COLO668 (cell line): ENCODE measurements at regions not wholly inside any gene's neighbourhood (a gene's known extent, or its start where the extent isn't known, plus 50 kb on each side); places are given as distances from the start of the nearest gene placed in this dataset.
"Not testable (repeated sequence)": the region's sequence is repeated elsewhere in the genome, so short reads cannot be mapped to it uniquely, and the experiment has no call there.

Experiments
- DNase-seq: peaks from one replicate; lab custom pipeline; 2025; ENCODE audit not compliant: unreplicated experiment; lab: John Stamatoyannopoulos, UW

DNA sequence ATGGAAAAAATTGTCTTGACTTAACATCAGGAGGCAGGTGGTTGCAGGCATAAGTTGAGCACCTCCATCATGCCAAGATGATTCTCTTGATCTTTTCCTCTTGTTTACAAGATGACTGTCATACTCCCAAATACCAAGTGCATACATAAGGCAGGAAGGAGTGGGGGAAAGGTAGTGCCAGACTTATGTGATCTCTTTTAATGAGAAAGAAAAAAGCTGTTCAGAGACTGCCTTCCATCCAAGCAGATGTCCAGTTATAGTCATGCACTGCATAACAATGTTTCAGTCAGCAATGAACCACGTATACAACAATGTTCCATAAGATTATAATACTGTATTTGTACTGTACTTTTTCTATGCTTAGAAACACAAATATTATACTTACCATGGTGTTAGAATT is 135.7 kb downstream of the EHF start:
- no peak for DNase-seq

DNA sequence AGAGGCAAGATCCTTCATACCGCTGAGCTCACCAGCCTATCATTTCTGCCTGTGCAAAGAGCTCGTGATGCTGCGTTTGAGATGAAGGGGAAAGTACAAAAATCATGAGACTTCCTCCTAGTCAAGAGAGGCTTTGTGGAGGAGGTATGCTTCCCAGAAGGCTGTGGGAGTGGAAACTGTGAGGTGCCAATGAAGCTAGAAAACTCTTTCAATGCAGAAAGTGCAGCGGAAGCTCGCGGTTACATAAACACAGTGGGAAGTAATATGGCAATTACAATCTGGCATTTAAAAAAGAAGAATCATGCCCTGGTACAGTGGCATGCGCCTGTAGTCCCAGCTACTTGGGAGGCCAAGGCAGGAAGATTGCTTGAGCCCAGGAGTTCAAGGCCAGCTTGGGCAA is 134.8 kb downstream of the EHF start:
- DNase-seq, result no peak

DNA sequence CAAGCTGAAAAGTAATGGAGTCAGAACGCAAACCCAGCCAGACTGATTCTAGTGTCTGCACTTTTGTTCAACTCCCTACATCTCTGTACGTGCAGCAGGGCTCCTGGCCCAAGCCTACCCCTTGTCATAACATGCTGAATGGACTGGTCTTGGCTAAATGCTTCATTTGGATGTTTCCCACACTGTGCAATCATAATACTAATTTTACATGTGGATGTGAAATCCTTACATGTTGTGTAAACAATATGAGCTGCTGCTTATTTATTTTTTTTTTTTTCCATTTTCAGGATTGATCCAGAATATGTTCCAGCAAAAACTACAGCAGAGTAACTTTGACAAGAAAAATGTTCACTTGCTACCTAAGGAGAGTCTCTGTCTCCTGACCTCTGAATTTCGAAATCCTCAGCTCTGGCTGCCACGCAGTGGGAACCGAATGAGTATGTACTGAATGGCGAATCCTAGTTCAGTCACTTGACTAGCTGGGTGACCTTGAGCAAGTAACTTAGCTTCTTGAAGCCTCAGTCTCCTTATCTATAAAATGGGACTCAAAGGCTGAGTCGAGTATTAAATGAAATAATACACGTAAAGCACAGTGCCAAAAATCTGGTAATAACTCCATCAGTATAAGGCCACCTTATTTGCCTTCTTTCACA is 133.4 kb downstream of the EHF start:
- no peak for DNase-seq

DNA sequence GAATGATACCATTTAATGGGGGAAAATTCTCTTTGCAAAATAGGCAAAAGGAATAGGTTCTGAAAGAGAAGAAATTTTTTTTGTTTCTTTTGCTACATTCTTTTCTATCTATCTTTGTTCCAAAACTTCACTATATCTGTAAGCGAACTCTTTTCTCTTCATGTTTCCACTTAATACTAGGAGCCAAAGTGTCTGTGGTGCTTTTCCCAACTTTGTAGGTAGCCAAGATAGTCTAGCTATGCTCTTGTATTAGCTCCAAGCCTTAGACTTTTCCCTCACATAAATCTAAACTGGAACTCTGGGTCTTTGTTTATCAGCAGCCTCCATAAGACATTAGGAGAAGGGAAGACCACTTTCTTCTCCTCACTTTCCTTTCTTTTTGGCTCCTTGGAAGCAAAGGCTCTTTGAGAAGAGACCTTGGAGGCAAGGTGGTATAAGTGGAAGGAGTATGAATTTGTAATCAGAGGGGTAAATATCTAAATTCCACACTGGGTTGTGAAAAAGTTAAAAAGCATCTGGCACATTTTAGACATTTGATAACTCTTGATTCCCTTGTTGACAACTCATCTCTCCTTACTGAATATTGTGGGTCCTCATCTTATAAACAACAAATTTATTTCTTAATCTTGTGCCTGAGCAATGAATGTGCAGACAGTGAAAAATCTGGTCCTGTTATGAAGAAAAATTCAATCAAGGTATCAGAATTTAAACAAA is 130.0 kb downstream of the EHF start:
- DNase-seq, result no peak

DNA sequence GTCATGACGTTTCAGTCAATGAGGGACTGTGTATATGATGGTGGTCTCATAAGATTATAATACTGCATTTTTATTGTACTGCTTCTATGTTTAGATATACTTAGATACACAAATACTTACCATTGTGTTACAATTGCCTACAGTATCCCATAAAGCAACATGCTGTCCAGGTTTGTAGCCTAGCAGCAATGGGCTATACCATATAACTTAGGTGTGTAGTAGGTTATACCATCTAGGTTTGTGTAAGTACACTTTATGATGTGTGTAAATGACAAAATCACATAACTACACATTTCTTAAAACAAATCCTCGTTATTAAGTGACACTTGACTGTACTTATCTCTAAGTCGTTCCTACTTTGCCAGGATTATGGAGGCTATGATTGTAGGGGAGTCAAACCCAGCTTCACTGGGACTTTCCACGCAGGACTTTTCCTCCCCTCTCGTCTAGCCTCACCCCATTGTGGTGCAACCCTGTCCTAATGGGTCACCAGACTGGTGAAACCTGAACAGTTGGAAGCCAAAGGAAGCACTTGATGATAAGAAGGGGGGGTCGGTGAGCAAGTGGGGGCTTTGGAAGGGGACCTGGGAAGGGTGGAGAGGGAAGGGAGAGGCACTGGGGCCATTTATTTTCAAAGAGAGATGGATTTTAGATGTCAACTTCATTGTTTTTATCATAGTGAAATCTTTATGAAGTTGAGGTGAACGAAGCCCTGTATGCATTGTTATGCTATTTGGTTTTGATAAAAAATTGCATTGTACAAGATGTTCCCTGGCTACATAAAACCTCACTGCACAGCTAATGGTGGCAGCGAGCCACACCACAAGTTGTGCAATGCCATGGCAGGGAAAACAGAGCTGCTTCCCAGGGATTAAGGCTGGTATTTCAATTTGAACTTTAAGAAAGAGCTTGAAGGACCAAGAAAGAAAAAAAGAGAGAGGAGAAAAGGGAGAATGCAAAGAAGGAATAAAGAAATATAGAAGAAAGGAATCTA is 129.1 kb downstream of the EHF start:
- DNase-seq, result no peak

DNA sequence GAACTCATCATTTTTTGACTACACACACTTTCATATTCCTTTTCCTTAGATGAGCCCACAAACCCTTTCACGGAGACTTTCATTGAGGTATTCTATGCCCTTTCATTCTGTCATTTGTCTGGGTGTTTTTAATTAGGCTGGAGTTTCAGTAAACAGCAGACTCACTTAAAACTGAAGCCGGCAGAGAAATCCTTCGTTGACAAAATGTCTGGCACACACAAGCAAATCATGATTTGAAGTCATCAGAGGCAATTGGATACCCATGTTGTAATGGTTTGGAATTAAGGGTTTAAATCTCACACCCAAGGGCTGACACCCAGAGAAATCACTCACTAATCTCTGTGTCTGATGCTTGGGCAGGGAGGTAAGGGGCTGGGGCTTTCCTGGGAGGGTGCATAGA is 127.1 kb downstream of the EHF start:
- no peak for DNase-seq

DNA sequence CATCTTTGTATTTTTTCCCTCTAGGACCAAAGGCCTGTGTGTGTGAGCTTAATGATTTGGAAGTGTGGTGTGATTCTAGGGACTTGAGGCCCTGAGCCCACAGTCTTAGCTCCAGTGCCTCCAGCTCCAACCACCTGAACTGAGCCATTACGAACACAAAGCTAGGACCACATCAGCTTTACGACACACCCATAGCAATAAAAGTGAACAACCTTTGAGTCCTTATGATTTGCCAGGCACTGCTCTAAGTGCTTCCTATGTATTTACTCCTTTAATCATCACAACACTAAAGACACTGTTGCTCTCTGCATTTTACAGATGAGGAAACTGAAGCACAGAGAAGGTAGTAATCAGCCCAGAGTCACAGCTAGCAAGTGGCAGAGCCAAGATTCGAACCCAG is 126.4 kb downstream of the EHF start:
- DNase-seq, result no peak

DNA sequence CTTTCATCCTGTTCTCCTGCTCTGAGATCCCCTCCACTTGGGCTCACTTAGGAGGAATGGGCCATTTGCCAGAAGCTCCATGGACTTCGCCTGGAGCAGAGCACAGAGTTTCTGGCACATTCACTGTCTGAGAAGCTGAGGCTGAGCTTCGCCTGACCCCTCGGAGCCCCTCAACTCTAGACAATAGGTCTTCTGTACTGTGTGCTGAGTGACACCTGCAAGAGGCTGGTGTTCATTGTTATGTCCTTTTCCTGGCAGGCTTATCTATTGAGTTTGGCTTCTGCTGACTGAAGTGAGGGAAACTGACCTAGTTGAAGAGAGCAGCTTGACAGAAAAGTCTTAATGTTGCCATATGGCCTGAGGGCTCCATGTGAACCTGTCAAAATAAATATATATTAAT is 124.3 kb downstream of the EHF start:
- no peak for DNase-seq

DNA sequence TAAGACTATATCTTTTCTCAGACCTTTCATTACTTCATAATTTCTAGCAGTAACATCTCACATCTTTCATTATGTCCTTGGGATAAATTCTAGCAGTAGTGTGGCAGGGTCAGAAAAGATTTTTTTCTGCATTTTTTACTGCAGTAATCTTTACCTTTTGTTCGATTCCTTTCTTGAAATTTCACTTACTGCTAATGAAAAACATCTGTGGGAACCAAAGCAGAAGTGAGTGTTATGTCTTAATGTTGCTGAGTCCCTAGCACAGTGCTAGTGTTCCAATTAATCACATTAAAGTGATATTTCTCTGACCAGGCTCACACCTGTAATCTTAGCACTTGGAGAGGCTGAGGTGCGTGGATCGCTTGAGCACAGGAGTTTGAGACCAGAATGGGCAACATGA is 123.6 kb downstream of the EHF start:
- no peak for DNase-seq

DNA sequence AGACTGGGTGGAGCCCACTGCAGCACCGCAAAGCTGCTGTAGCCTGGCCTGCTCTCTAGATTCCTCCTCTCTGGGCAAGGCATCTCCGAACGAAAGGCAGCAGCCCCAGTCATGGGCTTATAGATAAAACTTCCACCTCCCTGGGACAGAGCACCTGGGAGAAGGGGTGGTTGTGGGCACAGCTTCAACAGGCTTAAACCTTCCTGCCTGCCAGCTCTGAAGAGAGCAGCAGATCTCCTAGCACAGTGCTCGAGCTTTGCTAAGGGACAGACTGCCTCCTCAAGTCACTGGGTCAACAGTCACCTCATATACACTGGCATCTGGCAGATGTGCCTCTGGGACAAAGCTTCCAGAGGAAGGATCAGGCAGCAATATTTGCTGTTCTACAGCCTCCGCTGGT is 117.3 kb downstream of the EHF start:
- no peak for DNase-seq

DNA sequence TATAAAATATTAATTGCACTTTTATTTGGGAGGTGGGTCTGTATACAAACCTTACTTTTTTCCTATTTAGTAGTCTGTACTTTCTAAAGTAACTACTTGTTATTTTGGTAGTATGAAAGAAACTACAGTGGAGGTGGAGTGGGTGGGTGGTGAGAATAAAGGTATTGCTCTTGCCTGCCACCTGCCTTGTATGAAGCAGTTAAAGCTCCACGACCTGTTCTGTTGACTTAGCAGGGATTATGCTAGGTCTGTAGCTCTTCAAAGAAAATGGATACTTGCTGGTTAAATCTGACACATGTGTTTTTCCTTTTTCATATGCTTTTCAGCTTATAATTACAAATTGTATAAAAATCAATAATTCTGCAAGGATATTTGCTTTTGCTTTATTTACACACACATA is 111.9 kb downstream of the EHF start:
- DNase-seq, result peak; percentile 9

DNA sequence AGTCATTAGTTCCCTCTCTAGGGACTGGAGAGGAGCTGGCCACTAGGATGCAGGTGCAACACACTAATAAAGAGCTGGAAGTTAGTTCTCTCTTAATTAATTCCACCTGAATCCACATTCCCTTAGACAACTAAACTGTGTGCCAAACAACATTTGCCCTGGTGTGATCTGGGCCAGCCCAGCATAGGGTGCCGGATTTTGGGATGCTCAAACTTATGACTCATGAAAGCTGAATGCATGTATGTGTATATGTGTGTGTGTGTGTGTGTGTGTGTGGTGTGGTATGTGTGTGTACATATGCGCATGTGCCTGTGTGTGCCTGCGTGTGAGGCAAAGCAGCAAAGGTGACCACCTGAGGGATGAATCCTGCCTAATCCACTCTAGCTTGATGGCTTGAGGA is 110.7 kb downstream of the EHF start:
- no peak for DNase-seq

DNA sequence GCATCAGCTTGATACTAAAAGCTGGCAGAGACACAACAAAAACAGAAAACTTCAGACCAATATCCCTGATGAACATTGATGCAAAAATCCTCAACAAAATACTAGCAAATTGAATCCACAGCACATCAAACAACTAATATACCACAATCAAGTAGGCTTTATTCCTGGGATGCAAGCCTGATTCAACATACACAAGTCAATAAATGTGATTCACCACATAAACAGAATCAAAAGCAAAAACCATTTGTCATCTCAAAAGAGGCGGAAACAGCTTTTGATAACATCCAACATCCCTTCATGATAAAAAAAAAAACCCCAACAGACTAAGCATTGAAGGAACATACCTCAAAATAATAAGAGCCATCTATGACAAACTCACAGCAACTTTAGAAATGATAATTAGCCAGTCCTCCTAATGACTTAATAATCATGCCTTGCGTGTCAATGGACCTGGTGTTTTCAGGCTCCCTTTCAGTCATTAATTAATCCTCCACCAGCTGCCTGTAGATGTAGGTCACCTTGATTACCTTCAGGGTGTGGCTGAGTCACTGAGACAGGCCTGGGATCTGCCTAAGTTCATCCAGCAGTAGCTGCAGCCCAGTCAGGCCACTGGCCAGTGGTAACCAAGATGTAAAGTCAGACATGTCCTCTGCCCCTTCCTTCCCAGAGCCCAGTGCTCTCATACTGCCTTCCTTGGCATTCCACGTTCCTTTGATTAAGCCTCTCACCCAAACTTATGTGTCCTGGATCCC is 109.8 kb downstream of the EHF start:
- DNase-seq, result peak; percentile 15

DNA sequence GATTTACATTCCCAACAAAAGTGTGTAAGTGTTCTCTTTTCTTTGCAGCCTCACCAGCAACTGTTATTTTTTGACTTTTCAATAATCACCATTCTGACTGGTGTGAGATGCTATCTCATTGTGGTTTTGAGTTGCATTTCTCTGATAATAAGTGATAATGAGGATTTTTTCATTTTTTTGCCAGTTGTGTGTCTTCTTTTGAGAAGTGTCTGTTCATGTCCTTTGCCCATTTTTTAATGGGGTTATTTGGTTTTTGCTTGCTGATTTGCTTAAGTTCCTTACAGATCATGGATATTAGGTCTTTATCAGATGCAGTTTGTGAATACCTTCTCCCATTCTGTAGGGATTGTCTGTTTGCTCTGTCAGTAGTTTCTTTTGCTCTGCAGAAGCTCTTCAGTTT is 107.7 kb downstream of the EHF start:
- DNase-seq, result no peak

DNA sequence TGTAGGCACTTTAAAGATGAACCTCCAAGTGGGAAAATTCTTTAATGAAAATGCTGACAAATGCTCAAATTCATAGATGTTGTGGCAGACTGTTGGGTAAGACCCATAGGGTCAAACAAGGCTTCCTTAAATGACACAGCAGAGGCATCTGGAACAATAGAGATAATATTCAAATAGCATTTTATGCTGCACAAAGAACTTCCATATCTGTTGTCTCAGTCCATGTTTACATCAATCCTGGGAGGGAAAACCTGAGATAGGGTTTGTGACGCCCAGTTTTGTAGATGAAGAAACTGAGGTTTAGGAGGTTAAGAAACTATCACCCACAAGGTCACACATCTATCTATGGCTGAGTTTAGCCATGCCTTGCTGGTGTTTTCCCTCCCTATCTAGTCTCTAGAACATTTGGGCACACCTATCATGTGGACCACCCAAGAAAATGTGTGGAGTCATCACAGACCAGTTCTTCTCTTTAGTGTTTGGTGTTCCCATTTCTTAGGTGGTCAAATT is 106.4 kb downstream of the EHF start:
- DNase-seq, result no peak

DNA sequence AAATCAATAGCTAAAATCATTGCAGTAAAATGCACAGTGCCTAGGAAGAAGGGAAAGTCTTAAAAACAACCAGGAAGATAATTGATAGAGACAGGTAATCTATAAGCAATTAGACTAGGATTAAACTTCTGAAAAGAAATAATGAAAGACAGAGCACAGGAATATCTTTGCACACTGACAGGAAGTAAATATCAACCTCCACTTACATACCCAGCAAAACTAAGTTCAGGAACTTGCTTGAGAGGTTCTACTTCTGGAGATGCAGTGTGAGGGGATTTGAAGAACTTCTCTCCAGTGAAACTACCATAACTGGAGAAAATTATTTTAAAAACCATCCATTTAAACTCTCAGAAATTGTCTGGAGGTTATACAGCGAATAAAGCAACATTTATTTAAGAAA is 104.1 kb downstream of the EHF start:
- no peak for DNase-seq

DNA sequence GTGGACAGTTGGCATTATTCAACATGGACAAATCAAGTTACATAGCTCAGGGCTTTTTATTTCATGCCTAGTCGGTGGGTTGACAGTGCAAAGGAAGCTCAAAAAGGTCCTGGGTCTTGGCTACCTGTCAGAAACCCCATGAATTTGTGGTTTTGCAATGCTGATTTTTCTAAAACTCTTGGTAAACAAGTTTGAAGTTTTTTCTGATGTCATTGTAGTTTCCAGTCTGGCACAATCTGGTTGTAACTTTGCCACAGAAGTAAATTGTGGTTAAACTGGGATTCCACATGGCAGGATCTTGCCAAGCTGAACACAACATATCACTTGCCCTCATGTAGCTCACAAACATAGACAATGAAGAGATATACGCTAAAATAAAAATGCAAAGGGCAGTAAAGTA is 100.8 kb downstream of the EHF start:
- DNase-seq, result no peak

DNA sequence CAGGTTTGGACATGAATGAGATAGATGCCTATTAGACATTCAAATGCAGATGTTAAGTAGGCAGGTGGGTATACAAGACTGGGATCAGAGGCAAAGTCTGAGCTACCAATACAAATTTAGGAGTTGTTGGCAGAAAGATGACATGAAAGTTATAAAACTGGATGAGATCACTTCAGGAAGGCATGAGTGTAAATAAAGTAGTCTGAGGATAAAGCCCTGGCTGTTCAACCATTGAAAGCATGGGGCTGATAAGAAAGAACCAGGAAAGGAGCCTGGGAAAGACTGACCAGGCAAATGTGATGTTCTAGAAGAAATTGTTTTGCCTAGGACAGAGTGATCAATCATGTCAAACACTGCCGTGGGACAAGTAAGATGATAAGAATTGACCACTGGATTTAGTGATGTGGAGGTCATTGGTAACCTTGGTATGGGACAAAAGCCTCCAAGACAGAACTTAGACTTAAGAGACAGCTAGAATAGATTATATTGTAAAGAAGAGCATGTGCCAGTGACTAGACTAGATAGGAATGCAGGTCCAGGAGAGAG is 98.5 kb downstream of the EHF start:
- DNase-seq, result no peak

DNA sequence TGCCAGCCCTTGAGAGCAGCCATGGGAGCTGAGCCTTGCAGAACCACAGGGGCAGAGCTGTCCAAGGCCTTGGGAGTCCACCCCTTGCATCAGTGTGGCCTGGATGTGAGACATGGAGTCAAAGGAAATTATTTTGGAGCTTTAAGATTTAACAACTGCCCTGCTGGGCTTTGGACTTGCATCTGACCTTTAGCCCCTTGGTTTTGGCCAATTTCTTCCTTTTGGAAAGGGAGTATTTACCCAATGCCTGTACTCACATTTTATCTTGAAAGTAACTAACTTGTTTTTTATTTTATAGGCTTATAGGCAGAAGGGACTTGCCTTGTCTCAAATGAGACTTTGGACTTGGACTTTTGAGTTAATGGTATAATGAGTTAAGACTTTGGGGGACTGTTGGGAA is 92.7 kb downstream of the EHF start:
- DNase-seq, result not testable (repeated sequence)
